CD4-positive, alpha-beta T cell treated with Interleukin-10 for 1 hour (primary cell): ENCODE measurements at regions not wholly inside any gene's neighbourhood (a gene's known extent, or its start where the extent isn't known, plus 50 kb on each side); places are given as distances from the start of the nearest gene placed in this dataset.

Source experiments
- DNase-seq: peaks from one replicate; pipeline ENCODE4 v3.0.0-alpha.2; 2020

DNA sequence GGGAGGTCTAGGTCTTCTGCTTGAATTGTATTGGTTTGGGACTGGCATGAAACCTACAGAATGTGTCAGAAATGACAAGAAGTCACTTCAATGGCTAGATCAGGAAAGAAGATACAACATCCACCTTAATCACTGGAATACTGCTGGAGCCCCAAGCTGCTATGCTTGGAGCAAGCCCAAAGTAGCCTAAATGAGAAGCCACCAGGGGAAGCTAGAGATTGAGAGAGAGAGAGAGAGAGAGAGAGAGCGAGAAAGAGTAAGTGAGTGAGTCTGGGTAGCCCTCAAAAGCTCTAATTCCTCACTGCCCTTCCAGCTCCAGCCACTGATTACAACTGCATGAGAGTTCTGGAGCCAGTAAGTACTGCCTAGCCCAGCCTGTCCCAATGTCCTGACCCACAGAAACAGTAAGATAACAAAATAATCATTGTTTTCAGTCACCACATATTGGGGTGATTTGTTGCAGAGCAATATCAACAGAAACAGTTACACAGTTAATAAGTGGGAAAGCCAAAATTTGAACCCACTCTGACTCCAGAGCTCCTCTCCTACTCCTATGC, 529.2 kb upstream of the GOLIM4 start:
- DNase-seq, result no peak

DNA sequence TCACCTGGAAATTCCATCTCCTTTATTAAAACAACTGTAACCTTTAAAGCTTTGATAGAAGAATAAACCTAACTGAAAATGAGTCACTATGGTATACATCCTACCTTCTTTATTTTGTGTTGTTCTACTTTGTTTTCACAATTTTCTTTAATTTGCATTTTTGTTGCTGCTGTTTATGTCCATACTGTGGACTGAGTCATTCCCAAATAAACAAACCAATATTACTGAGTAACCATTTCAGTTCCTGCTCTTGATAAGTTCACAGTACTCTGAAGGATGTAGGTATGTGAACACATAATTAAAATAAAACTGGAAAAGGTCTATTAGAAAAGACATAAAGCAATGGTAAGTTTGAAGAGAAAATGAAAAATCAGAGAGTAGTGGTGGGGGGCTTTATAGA, 528.5 kb upstream of the GOLIM4 start:
- DNase-seq, result no peak

DNA sequence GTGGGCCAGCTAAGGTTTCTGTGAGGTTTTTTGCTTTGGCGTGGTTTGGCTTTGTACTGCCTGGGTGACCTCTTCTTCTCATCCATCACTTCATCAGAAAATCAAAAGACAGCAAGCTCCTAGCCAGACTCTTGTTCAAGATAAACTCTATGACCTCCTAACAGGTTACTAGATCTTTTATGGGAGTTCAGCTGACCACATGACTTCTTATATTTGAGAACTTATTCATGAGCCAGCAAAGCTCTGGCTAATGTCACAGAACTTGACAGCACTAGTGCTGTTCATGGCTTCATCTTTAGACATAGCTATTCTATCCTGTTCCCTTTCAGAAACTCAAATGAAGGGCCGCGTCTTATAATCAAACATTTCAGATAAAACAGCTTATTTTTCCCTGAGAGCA, 527.1 kb upstream of the GOLIM4 start:
- DNase-seq, result no peak

DNA sequence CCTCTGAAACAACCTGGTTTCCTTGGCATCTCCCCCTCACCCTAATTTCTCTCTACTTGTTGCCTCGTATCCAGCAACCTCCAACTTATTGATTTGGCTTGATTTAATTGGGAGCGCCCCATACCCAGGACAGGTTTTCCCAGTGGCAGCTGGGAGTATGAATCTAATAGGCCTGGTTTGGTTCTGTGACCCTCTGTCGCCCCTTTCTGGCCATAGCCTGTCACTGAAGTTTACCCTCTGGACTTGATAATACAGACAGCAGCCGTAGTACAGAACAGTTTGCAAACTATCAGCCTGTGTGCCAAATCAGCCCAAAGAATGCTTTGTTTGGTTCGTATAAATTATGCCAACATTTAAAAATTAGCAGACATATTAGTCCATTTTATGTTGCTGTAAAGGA, 525.1 kb upstream of the GOLIM4 start:
- no peak for DNase-seq

DNA sequence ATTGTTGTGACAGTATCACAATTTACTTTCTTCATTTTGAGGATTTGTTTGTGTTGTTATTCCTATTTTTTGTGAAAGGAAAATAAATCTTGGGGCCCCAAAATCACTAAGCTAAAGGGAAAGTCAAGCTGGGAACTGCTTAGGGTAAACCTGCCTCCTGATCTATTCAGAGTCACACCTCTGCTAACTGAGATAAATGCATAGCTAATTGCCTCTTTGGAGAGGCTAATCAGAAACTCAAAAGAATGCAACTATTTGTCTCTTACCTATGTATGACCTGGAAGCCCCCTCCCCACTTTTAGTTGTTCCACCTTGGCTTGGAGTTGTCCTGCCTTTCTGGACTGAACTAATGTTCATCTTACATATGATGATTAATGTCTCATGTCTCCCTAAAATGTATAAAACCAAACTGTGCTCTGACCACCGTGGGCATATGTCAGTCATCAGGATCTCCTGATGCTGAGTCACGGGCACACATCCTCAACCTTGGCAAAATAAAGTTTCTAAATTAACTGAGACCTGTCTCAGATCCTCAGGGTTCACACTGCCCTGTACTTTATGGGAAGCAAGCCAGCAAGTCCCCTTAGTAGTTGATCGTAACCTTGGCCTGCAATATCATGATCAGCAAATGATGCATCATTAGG, 523.2 kb upstream of the GOLIM4 start:
- no peak for DNase-seq

DNA sequence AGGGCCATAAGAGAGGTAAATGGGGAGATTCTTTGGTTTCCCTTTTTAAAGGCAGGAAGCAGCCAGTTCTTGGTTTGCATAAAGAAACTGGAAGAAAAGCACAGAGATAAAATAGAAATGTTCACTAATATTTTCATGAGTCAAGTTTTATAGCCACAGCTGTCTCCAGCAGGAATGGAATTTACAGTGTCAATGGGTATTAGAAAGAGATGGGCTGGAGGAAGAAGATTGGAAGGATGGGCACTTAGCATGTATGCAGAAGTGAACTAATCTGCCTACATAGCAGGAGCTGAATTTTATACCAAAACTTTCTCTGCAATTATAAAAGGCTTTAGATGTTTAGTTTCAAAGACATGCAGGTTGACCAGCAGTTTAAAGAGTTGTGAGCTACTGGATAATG, 521.9 kb upstream of the GOLIM4 start:
- no peak for DNase-seq

DNA sequence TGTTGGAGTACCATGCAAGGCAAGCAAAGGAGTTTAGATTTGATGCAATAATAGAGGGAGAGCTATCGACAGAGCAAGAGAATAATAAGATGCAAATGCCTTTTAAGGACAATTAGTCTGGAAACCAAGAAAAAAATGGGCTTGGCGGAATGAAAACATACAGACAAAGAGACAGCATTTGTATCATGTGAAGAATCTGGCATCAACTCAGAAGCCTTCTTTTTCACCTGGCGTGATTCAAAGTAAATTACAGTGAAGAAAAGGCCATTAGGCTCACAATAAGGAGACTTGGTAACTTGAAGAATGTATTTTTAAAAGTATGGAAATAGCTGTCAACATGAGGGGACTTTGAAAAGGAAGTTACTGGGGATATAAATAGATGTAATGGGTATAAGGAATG, 521.2 kb upstream of the GOLIM4 start:
- no peak for DNase-seq

DNA sequence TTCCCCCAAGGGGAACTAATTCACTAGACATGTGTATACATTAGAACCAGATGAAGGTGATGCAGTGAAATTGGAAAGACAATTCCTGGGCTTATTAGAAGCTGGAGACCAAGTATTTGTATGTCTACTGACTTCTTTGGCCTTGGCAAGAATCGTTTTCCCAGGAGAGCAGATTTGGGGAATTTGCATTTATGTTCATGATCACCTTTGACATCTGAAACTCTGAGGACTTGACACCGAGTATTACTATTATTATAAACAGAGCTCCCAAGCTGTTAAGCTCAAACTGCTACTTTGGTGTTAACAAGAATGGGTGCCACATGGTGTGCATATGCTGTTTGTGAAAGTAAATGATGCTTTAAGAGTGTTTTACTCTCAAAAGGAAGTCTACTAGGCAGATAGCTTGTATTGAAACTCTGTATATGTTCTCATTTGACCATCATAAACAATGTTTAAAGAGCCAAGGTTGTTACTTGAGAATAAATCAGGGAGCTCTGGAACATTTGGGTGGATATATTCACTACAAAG, 519.8 kb upstream of the GOLIM4 start:
- no peak for DNase-seq

DNA sequence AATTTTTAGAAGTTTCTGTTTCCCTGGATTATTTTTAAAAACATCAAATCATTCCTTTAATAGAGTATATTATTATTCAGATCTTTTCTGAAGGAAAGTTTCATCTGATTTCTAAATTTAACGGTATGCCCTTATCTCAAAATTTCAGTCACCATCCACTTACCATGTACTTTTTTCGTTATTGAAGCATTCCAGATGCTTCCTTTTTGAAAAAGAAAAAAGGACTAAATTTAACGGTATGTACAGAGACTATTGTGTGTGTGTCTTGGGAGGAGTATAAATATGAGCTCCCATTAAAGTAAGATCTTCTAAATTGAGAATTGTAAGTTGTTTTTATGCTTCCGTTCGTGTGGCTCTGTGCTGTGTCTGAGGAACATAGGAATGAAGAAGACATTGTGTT, 517.4 kb upstream of the GOLIM4 start:
- DNase-seq, result no peak

DNA sequence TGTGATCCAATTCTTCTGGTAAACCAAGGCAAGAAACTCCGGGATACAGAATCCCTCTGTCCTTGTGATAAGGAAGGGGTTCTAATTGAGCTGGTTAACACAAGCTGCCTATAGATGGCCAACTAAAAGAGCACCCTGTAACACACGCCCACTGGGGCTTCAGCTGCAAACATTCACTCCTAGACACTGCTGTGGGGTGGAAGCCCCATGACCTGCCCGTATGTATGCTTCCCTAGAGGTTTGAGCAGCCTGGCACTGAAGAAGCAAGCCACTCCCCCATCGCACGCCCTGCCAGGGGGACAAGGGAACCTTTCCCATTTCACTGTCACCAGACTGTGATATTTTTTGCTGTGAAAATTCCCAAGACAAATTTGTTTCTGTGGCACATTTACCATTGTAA, 516.9 kb upstream of the GOLIM4 start:
- no peak for DNase-seq

DNA sequence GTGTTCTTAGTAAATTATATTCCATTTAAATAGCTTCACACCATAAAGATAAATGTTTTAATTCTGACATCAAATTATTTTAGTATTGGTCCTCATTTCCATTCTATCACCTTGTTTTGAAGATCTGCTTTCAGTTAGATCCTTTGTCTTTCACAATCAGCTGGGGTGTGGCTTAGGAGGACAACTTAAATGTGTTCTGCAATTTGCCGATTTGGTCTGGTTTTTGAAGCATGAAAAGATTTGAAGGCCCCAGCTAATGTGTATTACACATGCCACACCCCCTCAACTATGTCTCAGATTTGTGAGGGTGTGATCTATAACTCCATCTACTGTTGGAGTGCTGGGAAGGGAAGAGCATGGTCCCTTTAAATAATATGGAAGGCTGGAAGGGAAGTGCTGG, 516.1 kb upstream of the GOLIM4 start:
- DNase-seq, result no peak

DNA sequence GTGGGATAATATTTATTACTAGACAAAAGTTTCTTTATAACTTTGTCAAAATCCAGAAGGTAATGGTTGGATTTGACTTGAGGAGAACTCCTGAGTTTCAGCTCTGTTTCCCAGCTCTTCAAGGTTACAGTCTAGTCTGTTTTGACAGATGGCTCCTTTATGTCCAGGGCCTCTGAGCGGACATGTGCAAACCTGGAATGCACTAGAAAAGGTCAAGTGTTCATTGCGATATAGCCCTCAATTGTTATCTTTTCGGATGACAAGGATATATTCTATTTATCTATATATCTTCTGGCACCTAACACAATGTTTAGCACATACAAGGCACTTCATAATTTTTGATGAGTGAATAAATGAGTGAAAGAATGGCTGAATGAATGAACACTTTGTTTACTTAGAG, 513.2 kb upstream of the GOLIM4 start:
- DNase-seq, result no peak

DNA sequence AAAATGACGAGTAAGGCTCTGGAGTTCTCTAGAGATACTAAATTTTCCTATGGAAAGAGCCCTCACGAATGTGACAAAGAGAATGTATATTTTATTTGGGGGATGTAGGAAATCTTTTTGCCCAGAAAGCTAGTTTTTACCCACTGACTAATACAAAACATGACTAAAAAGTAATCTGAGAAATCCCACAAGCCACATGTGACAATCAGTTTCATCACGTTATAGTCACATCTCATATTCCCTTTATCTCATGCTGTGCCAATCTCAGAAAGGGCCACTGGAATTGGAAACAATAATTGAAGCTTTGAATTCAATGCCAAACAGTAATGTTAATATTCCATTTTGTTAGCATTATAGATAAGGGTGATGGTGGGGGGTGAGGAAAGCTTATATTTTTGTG, 509.0 kb upstream of the GOLIM4 start:
- no peak for DNase-seq

DNA sequence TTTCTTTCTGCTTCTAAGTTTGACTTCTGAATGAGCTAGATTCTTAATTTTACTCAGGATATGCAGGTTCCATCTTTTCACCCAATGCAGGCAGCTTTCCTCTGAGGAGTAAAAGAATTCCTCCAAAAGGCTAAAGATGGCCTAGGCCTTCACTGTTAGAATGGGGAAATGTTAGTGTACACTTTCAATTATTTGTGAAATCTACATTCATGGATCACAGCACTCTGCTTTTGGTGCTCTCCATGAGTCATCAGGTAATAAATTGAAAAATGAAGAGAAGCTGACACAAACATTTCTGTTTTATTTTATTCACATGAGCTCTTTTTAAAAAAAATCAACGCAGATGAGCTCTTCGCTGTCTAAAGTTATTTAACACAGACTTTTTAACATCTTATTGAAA, 502.5 kb upstream of the GOLIM4 start:
- DNase-seq, result no peak

DNA sequence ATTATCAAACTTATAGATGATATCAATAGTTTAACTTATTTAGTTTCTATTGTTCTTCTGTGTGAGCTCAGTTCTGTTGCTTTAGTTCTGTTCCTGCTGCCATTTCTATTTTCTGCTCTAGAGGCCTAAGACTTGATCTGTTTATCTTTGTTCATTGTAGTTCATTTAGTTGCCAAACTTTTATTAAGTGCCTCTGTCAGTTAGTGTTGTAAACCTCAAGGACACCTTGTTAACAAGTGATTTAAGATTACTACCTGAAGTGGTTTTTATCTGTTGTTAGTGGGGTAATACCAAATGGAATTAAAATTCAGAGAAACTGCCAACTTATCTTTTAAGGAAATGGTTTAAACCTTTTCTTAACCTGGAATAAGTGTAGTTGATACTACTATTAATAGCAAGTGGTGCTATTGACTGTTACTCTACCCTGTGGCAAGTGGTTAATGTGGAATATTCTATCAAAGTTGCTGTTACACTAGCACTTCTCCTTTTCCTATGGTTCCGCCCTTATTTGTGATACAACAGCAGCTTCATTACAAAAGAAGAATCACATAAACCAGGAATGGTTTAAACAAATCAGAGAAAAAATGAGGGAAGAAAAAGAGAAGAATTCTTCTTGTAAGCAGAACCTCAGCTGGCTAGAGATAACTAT, 500.6 kb upstream of the GOLIM4 start:
- DNase-seq, result no peak

DNA sequence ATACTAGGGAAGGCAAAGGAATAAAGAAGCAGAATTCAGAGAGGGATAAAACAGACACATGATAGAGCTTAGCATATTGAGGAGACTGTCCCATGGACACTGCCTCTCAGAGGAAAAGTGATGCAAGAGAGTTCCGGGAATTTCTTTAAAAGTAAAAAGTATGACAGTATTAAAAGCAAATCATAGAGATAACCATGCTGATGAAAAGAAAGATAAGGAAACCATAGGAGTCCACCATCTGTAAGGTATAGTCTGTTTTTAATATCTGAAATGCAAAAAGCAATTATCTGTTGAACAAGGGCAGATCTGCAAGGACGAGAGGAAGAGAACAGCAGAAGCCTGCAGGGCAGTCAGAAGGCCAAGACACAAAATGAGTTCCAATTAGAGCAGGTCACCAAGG, 495.9 kb upstream of the GOLIM4 start:
- no peak for DNase-seq

DNA sequence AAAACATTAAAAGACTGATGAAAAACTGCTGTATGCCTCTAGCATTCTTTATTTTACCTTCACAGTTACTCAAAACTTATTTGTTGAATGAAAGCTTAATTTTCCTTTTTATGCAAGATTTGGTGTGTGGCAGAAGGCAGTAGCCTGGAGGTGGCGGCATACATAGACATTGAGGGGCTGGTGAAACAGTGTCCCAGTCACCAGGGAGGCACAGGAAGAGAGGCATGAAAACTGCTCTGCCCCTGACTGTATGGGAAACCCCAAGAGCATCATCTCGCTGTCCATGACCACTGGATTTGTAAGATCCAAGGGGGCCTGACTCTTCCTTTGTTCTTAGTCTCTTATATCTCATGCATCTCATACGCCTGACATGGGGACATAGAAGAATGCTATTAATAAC, 493.7 kb upstream of the GOLIM4 start:
- DNase-seq, result no peak

DNA sequence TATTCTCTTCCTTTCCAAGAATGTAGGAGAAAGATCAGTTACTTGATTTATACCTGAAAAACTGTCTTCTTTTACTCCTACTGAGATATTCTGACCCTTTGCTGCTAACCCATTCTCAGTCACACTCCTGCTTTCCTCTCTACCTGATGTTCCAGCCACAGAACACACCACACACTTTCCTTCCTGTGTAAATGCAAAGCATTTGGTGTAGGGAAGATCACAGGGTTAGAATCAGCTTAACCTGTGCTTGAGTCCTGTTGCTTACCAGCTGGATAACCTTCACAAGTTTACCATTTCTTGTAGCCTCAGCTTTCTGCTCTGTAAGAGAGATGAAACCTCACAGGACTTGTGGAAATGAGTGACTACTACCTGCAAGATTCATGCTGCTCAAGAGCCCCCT, 489.8 kb upstream of the GOLIM4 start:
- DNase-seq, result no peak

DNA sequence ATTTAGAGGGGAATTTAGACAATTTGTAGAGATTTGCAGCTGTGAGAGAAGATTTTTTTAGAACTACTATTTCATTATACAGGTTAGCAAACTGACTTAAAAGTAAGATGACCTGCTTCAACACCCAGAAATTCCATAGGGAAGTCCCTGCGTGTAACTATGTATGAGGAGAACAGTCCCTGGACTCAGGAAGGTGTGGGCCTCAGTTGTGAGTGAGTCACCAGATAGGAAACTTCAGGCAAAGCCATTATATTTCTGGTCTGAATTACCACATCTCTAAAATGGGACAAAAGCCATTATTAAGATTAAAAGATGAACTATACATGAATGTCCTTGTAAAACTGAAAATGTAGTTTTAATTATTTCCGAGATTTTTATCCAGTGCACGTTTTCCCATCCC, 488.3 kb upstream of the GOLIM4 start:
- no peak for DNase-seq

DNA sequence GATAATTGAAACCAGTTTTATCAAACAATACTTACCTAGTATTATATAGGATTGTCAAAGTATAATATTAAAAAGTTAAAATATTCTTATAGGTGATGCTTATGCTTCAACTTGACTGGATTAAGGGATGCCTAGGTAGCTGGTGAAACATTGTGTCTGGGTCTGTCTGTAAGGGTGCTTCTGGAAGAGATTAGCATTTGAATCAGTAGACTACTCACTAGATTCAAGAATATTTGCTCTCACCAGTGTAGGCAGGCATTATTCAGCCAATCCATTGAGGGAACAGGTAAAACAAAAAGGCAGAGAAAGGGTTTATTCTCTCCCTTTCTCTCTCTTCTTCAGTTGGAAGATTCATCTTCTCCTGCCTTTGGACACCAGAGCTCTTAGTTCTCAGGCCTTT, 486.8 kb upstream of the GOLIM4 start:
- DNase-seq, result no peak

DNA sequence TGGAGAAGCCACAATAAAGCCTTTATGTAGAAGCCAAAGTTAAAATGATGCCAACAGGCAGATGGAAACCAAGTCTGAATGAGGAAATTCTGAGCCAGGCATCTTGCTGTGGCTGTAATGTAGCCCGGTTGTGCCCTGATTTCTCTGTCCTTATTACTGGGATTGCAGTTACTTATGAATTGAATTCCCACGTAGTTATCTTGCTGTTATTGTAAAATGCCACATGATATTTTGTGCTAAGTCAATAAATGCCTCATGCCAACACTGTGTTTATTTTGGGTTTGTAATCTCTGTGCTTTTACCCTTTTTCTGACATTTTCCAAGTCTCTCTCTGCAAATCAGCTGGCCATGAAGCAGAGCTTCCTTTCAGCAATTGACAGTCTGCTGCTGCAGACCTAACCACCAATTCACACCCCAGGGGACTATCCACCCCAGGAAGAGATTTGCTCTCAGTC, 486.1 kb upstream of the GOLIM4 start:
- no peak for DNase-seq

DNA sequence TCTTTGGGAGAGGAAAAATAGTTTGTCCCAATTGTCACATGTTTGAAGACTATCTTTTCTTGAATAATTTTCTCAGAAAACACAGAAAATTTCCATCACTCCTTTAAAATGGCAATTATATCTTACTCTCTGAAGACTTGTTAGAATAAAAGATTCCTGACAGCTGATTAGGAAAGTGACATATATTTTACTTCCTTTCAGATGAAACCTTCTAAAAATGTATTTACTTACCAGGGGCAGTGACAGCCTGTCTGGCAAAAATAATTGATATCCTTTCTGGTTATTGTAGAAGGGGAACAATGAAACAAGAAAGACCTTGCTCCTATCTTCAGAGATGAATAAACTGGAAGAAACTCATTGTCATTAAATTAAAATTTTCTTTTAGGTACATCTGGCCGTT, 483.3 kb upstream of the GOLIM4 start:
- no peak for DNase-seq

DNA sequence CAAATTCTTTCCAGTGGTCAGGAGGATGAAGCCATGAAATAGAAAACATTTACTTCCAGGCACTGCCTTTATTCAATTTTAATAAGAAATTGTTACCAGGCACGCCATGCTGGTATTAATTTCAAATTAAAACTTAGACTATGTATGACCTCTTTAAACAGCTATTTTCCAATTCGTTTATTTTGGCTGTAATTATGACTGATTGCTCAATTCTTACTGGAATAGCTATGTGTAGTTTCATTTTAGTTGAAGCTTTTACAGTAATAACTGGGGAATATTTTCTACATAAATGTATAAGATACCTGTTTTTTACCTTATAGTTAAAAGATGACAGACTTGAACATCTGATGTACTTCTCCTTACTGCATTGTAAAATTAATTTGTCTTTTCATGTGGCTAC, 480.0 kb upstream of the GOLIM4 start:
- DNase-seq, result no peak

DNA sequence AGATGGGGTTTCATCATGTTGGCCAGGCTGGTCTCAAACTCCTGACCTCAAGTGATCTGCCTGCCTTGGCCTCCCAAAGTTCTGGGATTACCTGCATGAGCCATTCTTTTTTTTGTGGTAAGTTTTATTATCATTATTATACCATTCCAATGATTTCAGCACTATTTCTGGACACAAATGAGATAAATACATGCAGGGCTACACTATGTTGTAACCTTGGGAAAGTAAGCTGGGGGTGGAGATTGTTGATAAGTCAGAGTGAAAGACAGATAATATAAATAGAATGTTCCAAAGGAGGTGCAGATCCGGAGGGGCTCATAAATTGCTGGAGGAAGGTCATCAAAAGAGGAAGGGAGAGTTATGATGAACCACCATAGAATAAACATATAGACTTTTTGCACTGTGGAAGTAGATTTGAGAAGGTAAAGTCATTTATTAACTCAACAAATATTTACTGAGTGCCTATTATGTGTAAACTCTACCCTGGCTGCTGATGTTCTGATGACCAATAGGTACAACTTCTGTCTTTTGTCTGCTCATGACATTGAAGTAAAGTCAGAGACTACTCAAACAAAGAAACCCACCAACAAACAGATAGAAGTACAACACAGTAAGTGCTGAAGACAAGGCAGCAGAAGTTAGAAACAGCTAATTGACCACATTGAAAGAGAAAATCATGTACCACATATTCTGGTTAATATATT, 478.9 kb upstream of the GOLIM4 start:
- no peak for DNase-seq
